Keratinocyte (primary cell): ENCODE measurements at regions not wholly inside any gene's neighbourhood (a gene's known extent, or its start where the extent isn't known, plus 50 kb on each side); places are given as distances from the start of the nearest gene placed in this dataset.

Experiments used
- EZH2 ChIP-seq: IDR thresholded peaks from one replicate; pipeline ENCODE4 v1.6.1; 2012; ENCODE audit warnings: inconsistent platforms, mild to moderate bottlenecking, low read length, moderate library complexity
- TF ChIP-seq, protein P1 (sequence below), 3 experiments: IDR thresholded peaks in 1 of 3; conservative IDR thresholded peaks in 1 of 3; optimal IDR thresholded peaks in 1 of 3; 2 replicates in 2 of 3; 3 replicates in 1 of 3; pipeline versions ENCODE3 to v1.5.1; 2011; ENCODE audit warnings: low read length in 3 of 3, mild to moderate bottlenecking in 3 of 3, moderate library complexity in 2 of 3, control low read depth in 1 of 3, inconsistent platforms in 1 of 3; ENCODE audit not compliant: insufficient read depth in 2 of 3; ENCODE audit errors: extremely low read depth in 1 of 3

DNA sequence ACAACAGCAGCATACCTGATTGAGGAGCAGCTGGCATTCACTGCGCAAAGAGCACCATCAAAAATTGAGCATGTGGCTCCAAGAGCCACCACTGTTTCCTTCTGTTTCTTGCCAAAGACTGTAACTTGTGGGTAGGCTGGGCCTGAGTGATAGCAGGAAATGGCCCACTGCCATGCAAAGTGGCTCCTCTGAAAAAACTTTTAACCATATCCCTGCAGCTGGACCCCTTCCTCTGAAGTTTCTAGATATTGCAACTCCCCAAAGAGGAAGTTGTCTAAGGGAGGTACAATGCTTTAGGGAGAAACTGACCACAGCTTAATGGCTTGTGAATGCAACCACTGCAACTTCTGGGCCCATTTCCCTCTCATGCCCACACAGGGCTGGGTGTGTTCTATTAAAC lies 355.4 kb upstream of the PDE4D start:
- TF ChIP-seq, protein P1, sequence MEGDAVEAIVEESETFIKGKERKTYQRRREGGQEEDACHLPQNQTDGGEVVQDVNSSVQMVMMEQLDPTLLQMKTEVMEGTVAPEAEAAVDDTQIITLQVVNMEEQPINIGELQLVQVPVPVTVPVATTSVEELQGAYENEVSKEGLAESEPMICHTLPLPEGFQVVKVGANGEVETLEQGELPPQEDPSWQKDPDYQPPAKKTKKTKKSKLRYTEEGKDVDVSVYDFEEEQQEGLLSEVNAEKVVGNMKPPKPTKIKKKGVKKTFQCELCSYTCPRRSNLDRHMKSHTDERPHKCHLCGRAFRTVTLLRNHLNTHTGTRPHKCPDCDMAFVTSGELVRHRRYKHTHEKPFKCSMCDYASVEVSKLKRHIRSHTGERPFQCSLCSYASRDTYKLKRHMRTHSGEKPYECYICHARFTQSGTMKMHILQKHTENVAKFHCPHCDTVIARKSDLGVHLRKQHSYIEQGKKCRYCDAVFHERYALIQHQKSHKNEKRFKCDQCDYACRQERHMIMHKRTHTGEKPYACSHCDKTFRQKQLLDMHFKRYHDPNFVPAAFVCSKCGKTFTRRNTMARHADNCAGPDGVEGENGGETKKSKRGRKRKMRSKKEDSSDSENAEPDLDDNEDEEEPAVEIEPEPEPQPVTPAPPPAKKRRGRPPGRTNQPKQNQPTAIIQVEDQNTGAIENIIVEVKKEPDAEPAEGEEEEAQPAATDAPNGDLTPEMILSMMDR (optimal IDR thresholded peaks at IDR 0.05 in 1 of 3, IDR thresholded peaks at IDR 0.05 in 1 of 3, conservative IDR thresholded peaks at IDR 0.05 in 1 of 3; ENCODE audit: extremely low read depth in 1 of 3, insufficient read depth in 2 of 3, low read length in 3 of 3), result no peak
- no peak for TF ChIP-seq EZH2
